Limb (tissue), 2 donors: ENCODE measurements at regions not wholly inside any gene's neighbourhood (a gene's known extent, or its start where the extent isn't known, plus 50 kb on each side); places are given as distances from the start of the nearest gene placed in this dataset.

Experiments used
- DNase-seq, 2 donors: peaks; one replicate each; pipeline ENCODE4 v3.0.0-alpha.2; 2016; ENCODE audit errors: extremely low spot score in 2 of 2

- DNase-seq = no peak
Measured at GRCh38 chr20:62561948-62562347, 80.4 kb upstream of the SLCO4A1 start.

GRCh38 chr20:62562831-62563230 lies 79.5 kb upstream of the SLCO4A1 start:
- no peak for DNase-seq

- no peak for DNase-seq
Measured at GRCh38 chr20:62563561-62563960, 78.7 kb upstream of the SLCO4A1 start.

GRCh38 chr20:62564456-62565245 lies 77.7 kb upstream of the SLCO4A1 start:
- no peak for DNase-seq

- DNase-seq = no peak
Measured at GRCh38 chr20:62566266-62566665, 76.0 kb upstream of the SLCO4A1 start.

- no peak for DNase-seq
Measured at GRCh38 chr20:62566771-62567170, 75.5 kb upstream of the SLCO4A1 start.

GRCh38 chr20:62567246-62568044 lies 74.9 kb upstream of the SLCO4A1 start:
- no peak for DNase-seq

- DNase-seq = no peak
Measured at GRCh38 chr20:62568045-62568389, 74.3 kb upstream of the SLCO4A1 start.

GRCh38 chr20:62569615-62570014 lies 72.7 kb upstream of the SLCO4A1 start:
- DNase-seq = no peak

GRCh38 chr20:62570403-62570802 lies 71.9 kb upstream of the SLCO4A1 start:
- no peak for DNase-seq

- DNase-seq = no peak
Measured at GRCh38 chr20:62570897-62571668, 71.2 kb upstream of the SLCO4A1 start.

GRCh38 chr20:62571669-62572344 lies 70.5 kb upstream of the SLCO4A1 start:
- DNase-seq = no peak

- no peak for DNase-seq
Measured at GRCh38 chr20:62572980-62573379, 69.3 kb upstream of the SLCO4A1 start.

GRCh38 chr20:62573817-62574216 lies 68.5 kb upstream of the SLCO4A1 start:
- no peak for DNase-seq

- DNase-seq = no peak
Measured at GRCh38 chr20:62574230-62574993, 67.9 kb upstream of the SLCO4A1 start.

GRCh38 chr20:62575976-62576722 lies 66.2 kb upstream of the SLCO4A1 start:
- DNase-seq = no peak

- DNase-seq = peak in 1 of 2 donors; percentile 68
Measured at GRCh38 chr20:62576815-62577489, 65.4 kb upstream of the SLCO4A1 start.

GRCh38 chr20:62577490-62577836 lies 64.8 kb upstream of the SLCO4A1 start:
- DNase-seq = no peak

GRCh38 chr20:62578294-62578897 lies 63.9 kb upstream of the SLCO4A1 start:
- DNase-seq = no peak
